ENCODE measurements at regions not wholly inside any gene's neighbourhood (a gene's known extent, or its start where the extent isn't known, plus 50 kb on each side); places are given as distances from the start of the nearest gene placed in this dataset.

- DNase-seq, result no peak
- intact Hi-C loops (cut with DNase I, micrococcal nuclease), result no loop called here
- ATAC-seq, result no peak
Measured at GRCh38 chr12:124227951-124228711, 66.8 kb upstream of the RFLNA start.

GRCh38 chr12:124229520-124229919 is 65.4 kb upstream of the RFLNA start:
- intact Hi-C loops (cut with DNase I, micrococcal nuclease), result no loop called here
- ATAC-seq (no peak), DNase-seq (no peak)

GRCh38 chr12:124230117-124230757 is 64.7 kb upstream of the RFLNA start:
- intact Hi-C loops (cut with DNase I, micrococcal nuclease), result no loop called here
- ATAC-seq (no peak), DNase-seq (no peak)

- DNase-seq (no peak), ATAC-seq (no peak)
- intact Hi-C loops (cut with DNase I, micrococcal nuclease), result no loop called here
Measured at GRCh38 chr12:124230789-124231188, 64.1 kb upstream of the RFLNA start.

- peak; percentile 91 for ATAC-seq
- DNase-seq, result peak; percentile 74 to 75
- intact Hi-C loops (cut with DNase I, micrococcal nuclease), result no loop called here
Measured at GRCh38 chr12:124231980-124232653, 62.8 kb upstream of the RFLNA start.

GRCh38 chr12:124232654-124232987 is 62.3 kb upstream of the RFLNA start:
- no peak for ATAC-seq
- no peak for DNase-seq
- intact Hi-C loops (cut with DNase I, micrococcal nuclease), result no loop called here

GRCh38 chr12:124233041-124233796 is 61.7 kb upstream of the RFLNA start:
- no peak for DNase-seq
- intact Hi-C loops (cut with DNase I, micrococcal nuclease), result no loop called here
- ATAC-seq, result no peak

GRCh38 chr12:124233846-124234640 is 60.9 kb upstream of the RFLNA start:
- intact Hi-C loops (cut with DNase I, micrococcal nuclease), result no loop called here
- DNase-seq (no peak), ATAC-seq (no peak)

- intact Hi-C loops (cut with DNase I, micrococcal nuclease), result no loop called here
- DNase-seq (peak; percentile 42 to 69), ATAC-seq (peak; percentile 25)
Measured at GRCh38 chr12:124236625-124237031, 58.3 kb upstream of the RFLNA start.

- intact Hi-C loops (cut with DNase I, micrococcal nuclease), result no loop called here
- DNase-seq (peak; percentile 62 to 82), ATAC-seq (peak; percentile 93)
Measured at GRCh38 chr12:124238886-124239285, 56.0 kb upstream of the RFLNA start.

GRCh38 chr12:124240493-124240892 is 54.4 kb upstream of the RFLNA start:
- intact Hi-C loops (cut with DNase I, micrococcal nuclease), result no loop called here
- ATAC-seq (peak; percentile 48), DNase-seq (peak in 1 of 2 donors; percentile 43)

GRCh38 chr12:124241776-124242528 is 52.9 kb upstream of the RFLNA start:
- DNase-seq (no peak), ATAC-seq (no peak)
- intact Hi-C loops (cut with DNase I, micrococcal nuclease), result no loop called here

GRCh38 chr12:124242529-124243065 is 52.3 kb upstream of the RFLNA start:
- DNase-seq (no peak), ATAC-seq (no peak)
- intact Hi-C loops (cut with DNase I, micrococcal nuclease), result no loop called here

- ATAC-seq (no peak), DNase-seq (no peak)
- intact Hi-C loops (cut with DNase I, micrococcal nuclease), result no loop called here
Measured at GRCh38 chr12:124243936-124244335, 51.0 kb upstream of the RFLNA start.
